IMR-90 (cell line): ENCODE measurements at regions not wholly inside any gene's neighbourhood (a gene's known extent, or its start where the extent isn't known, plus 50 kb on each side); places are given as distances from the start of the nearest gene placed in this dataset.

Experiments used
- ATAC-seq: fragments of 200-7000 bp; cut with Tn5 transposase; 2 replicates; pipeline ENCODE4 v1.9.1; 2020; ENCODE audit warnings: low read depth, mild to moderate bottlenecking, moderate library complexity
- BruUV-seq: library from RNA; stranded (reverse); fragments of 400-500 nt; replicated peaks from 2 replicates; lab custom pipeline; 2021; lab: Mats Ljungman, UMichigan
- CTCF ChIA-PET: fragments of 300-600 bp; formaldehyde crosslinking; extraction: SDS; loops from one replicate; lab custom pipeline; 2021; ENCODE audit warnings: antibody characterized with exemption; lab: Yijun Ruan, JAX
- POLR2A ChIA-PET: fragments of 300-600 bp; sonication (Branson Sonifier 250); formaldehyde crosslinking; loops from one replicate; lab custom pipeline; 2022; ENCODE audit warnings: antibody characterized with exemption; ENCODE audit not compliant: unreplicated experiment; lab: Charles Lee
- DNase-seq: peaks from one replicate; pipeline ENCODE4 v3.0.0; 2013
- H2AFZ ChIP-seq: replicated peaks from 2 replicates; pipeline ENCODE3; 2013; ENCODE audit warnings: low read length, mild to moderate bottlenecking; ENCODE audit not compliant: poor library complexity
- H2AK5ac ChIP-seq: 2 replicates; pipeline ENCODE4 v1.6.1; 2013; ENCODE audit warnings: low read depth, low read length, inconsistent platforms
- H2AK9ac ChIP-seq: replicated peaks from 2 replicates; pipeline ENCODE3; 2013; ENCODE audit warnings: mild to moderate bottlenecking, low read depth, low read length, moderate library complexity; ENCODE audit not compliant: poor library complexity
- H2BK120ac ChIP-seq: 2 replicates; pipeline ENCODE4 v1.6.1; 2013; ENCODE audit warnings: low read depth, low read length, inconsistent platforms
- H2BK15ac ChIP-seq: 3 replicates; pipeline ENCODE4 v1.6.1; 2013; ENCODE audit warnings: low read depth, low read length, inconsistent platforms
- H2BK20ac ChIP-seq: 2 replicates; pipeline ENCODE4 v1.6.1; 2013; ENCODE audit warnings: low read depth, mild to moderate bottlenecking, inconsistent platforms, low read length, moderate library complexity
- H2BK5ac ChIP-seq: 2 replicates; pipeline ENCODE4 v1.6.1; 2013; ENCODE audit warnings: mild to moderate bottlenecking, low read depth, low read length, inconsistent platforms; ENCODE audit not compliant: poor library complexity, severe bottlenecking
- H3K14ac ChIP-seq: replicated peaks from 2 replicates; pipeline ENCODE4 v1.6.1; 2013; ENCODE audit warnings: low read depth, low read length, inconsistent platforms
- H3K18ac ChIP-seq: 2 replicates; pipeline ENCODE4 v1.6.1; 2013; ENCODE audit warnings: low read depth, low read length, control low read depth
- H3K23ac ChIP-seq: 2 replicates; pipeline ENCODE4 v1.6.1; 2013; ENCODE audit warnings: low read depth, low read length, inconsistent platforms
- H3K27ac ChIP-seq: 2 replicates; pipeline ENCODE4 v1.5.1; 2013; ENCODE audit warnings: mild to moderate bottlenecking, control low read depth, low read length; ENCODE audit not compliant: insufficient read depth
- H3K27me3 ChIP-seq: 2 replicates; pipeline ENCODE4 v1.6.1; 2013; ENCODE audit warnings: low read length; ENCODE audit not compliant: control insufficient read depth, insufficient read depth
- H3K36me3 ChIP-seq: 2 replicates; pipeline ENCODE4 v1.6.1; 2013; ENCODE audit warnings: low read length, mixed read lengths; ENCODE audit not compliant: control insufficient read depth, insufficient read depth
- H3K4ac ChIP-seq: 2 replicates; pipeline ENCODE4 v1.6.1; 2013; ENCODE audit warnings: low read depth, low read length, inconsistent platforms
- H3K4me1 ChIP-seq: 2 replicates; pipeline ENCODE4 v1.6.1; 2013; ENCODE audit warnings: low read length, mixed read lengths; ENCODE audit not compliant: control insufficient read depth, insufficient read depth
- H3K4me2 ChIP-seq: 2 replicates; pipeline ENCODE4 v1.6.1; 2013; ENCODE audit warnings: low read depth, mild to moderate bottlenecking, control low read depth, low read length, moderate library complexity
- H3K4me3 ChIP-seq: 2 replicates; pipeline ENCODE4 v1.5.1; 2013; ENCODE audit warnings: low read depth, mild to moderate bottlenecking, control low read depth, low read length, moderate library complexity; ENCODE audit not compliant: insufficient read depth
- H3K56ac ChIP-seq: 2 replicates; pipeline ENCODE4 v1.6.1; 2013; ENCODE audit warnings: low read length, inconsistent platforms; ENCODE audit not compliant: insufficient read depth; ENCODE audit errors: extremely low read depth
- H3K79me1 ChIP-seq, 2 experiments: 2 replicates each; pipeline ENCODE4 v1.6.1; 2013; ENCODE audit warnings: low read length in 2 of 2, inconsistent platforms in 1 of 2, low read depth in 1 of 2
- H3K9ac ChIP-seq: 2 replicates; pipeline ENCODE4 v1.6.1; 2013; ENCODE audit warnings: low read depth, low read length, control low read depth
- H3K9me1 ChIP-seq: 2 replicates; pipeline ENCODE4 v1.6.1; 2013; ENCODE audit warnings: low read length, inconsistent platforms; ENCODE audit not compliant: insufficient read depth
- H3K9me3 ChIP-seq: 2 replicates; pipeline ENCODE4 v1.6.1; 2013; ENCODE audit warnings: low read length; ENCODE audit not compliant: control insufficient read depth, insufficient read depth
- H4K20me1 ChIP-seq: 2 replicates; pipeline ENCODE4 v1.6.1; 2013; ENCODE audit warnings: low read length, inconsistent platforms; ENCODE audit not compliant: insufficient read depth
- H4K5ac ChIP-seq: 2 replicates; pipeline ENCODE4 v1.6.1; 2013; ENCODE audit warnings: mild to moderate bottlenecking, low read depth, low read length, control low read depth
- H4K8ac ChIP-seq, 2 experiments: 2 replicates each; pipeline ENCODE4 v1.6.1; 2013; ENCODE audit warnings: low read depth in 2 of 2, low read length in 2 of 2, control low read depth in 1 of 2, inconsistent platforms in 1 of 2
- H4K91ac ChIP-seq: 2 replicates; pipeline ENCODE4 v1.6.1; 2013; ENCODE audit warnings: low read depth, low read length, inconsistent platforms; ENCODE audit not compliant: insufficient read depth
- BHLHE40 ChIP-seq: fragments of 150-350 bp; IDR thresholded peaks from 2 replicates; pipeline ENCODE4 v1.6.1; 2016; ENCODE audit warnings: mild to moderate bottlenecking, low read depth, low read length
- CEBPB ChIP-seq: IDR thresholded peaks from 2 replicates; pipeline ENCODE4 v1.6.1; 2012; ENCODE audit warnings: low read depth, low read length, improper control_type of control experiment
- CHD1 ChIP-seq: IDR thresholded peaks from 2 replicates; pipeline ENCODE4 v1.6.1; 2012; ENCODE audit warnings: low read depth, low read length, improper control_type of control experiment
- CTCF ChIP-seq: conservative IDR thresholded peaks from 2 replicates; pipeline ENCODE4 v1.5.1; 2012; ENCODE audit warnings: mild to moderate bottlenecking, low read depth, low read length, improper control_type of control experiment
- ELK1 ChIP-seq: fragments of 150-350 bp; IDR thresholded peaks from 2 replicates; pipeline ENCODE4 v1.6.1; 2016; ENCODE audit warnings: low read depth, mild to moderate bottlenecking, low read length, moderate library complexity, borderline replicate concordance
- FOS ChIP-seq: fragments of 150-350 bp; IDR thresholded peaks from 2 replicates; pipeline ENCODE4 v1.6.1; 2016; ENCODE audit warnings: low read depth, low read length
- MAFK ChIP-seq: IDR thresholded peaks from 2 replicates; pipeline ENCODE4 v1.6.1; 2012; ENCODE audit warnings: low read depth, low read length, improper control_type of control experiment
- MAZ ChIP-seq: IDR thresholded peaks from 2 replicates; pipeline ENCODE4 v1.6.1; 2012; ENCODE audit warnings: low read depth, mild to moderate bottlenecking, low read length, improper control_type of control experiment, moderate library complexity, borderline replicate concordance
- MXI1 ChIP-seq: IDR thresholded peaks from 2 replicates; pipeline ENCODE4 v1.6.1; 2012; ENCODE audit warnings: low read depth, mild to moderate bottlenecking, low read length, moderate library complexity, borderline replicate concordance
- NFE2L2 ChIP-seq: fragments of 150-350 bp; IDR thresholded peaks from 2 replicates; pipeline ENCODE4 v1.6.1; 2016; ENCODE audit warnings: low read depth, mild to moderate bottlenecking, low read length
- POLR2A ChIP-seq: IDR thresholded peaks from 2 replicates; pipeline ENCODE4 v1.6.1; 2012; ENCODE audit warnings: mild to moderate bottlenecking, low read depth, low read length
- RAD21 ChIP-seq: IDR thresholded peaks from 2 replicates; pipeline ENCODE4 v1.6.1; 2012; ENCODE audit warnings: low read length, improper control_type of control experiment
- RCOR1 ChIP-seq: IDR thresholded peaks from 2 replicates; pipeline ENCODE4 v1.6.1; 2012; ENCODE audit warnings: mild to moderate bottlenecking, low read length, improper control_type of control experiment; ENCODE audit not compliant: insufficient replicate concordance
- RFX5 ChIP-seq: IDR thresholded peaks from 2 replicates; pipeline ENCODE4 v1.8.0; 2012; ENCODE audit warnings: low read depth, mild to moderate bottlenecking, low read length, moderate library complexity
- SMC3 ChIP-seq: fragments of 150-350 bp; IDR thresholded peaks from 2 replicates; pipeline ENCODE4 v1.6.1; 2016; ENCODE audit warnings: low read depth, mild to moderate bottlenecking, antibody characterized with exemption, low read length, moderate library complexity
- USF2 ChIP-seq: fragments of 150-350 bp; IDR thresholded peaks from 2 replicates; pipeline ENCODE4 v1.6.1; 2017; ENCODE audit warnings: mild to moderate bottlenecking, antibody characterized with exemption, low read length, low read depth
- WGBS, 2 experiments: methylation state at CpG; one replicate each; pipeline versions ENCODE4 v1.1.5 to v1.1.7; 2013; ENCODE audit warnings: missing lambda C conversion rate in 2 of 2; ENCODE audit not compliant: insufficient read length in 1 of 2; ENCODE audit errors: extremely low coverage in 2 of 2; 5-methylcytosine and 5-hydroxymethylcytosine counted together
- dilution Hi-C: fragments of 300-500 bp; cut with HindIII; formaldehyde crosslinking; loops from one replicate; pipeline ENCODE4 v1.14.3; 2018; ENCODE audit warnings: low sequenced_read_pairs; ENCODE audit not compliant: unreplicated experiment
- in situ Hi-C: fragments of 300-500 bp; cut with MboI; formaldehyde crosslinking; loops from 3 replicates; pipeline ENCODE4 v1.14.3; 2019; ENCODE audit warnings: low sequenced_read_pairs, inconsistent platforms, mixed read lengths
- intact Hi-C: fragments of 100-400 bp; cut with micrococcal nuclease; formaldehyde crosslinking; loops from 2 replicates; pipeline ENCODE4 v1.10.0; 2022

GRCh38 chr9:80934095-80934494, 755.3 kb downstream of the TLE1 start:
- H4K20me1 ChIP-seq: no peaks in the 10 kb centered on the region
- no peak overlapping the region for H3K27ac ChIP-seq
- H3K56ac ChIP-seq: no peak overlapping the region
- H3K4ac ChIP-seq: no peak overlapping the region
- H3K18ac ChIP-seq: no peak overlapping the region
- H3K9me3 ChIP-seq: no peaks in the 10 kb centered on the region
- H2BK5ac ChIP-seq: no peak overlapping the region
- WGBS, 2 experiments: 100% methylated on average over 3 of the region's 3 CpGs; no CpG with 5 or more reads in 1 of the 2 experiments
- no peak overlapping the region for H2BK120ac ChIP-seq
- no peaks in the 10 kb centered on the region for H3K4me1 ChIP-seq
- POLR2A ChIA-PET: no interaction called here
- no peak overlapping the region for H4K5ac ChIP-seq
- no TSS peak for BruUV-seq
- no peak overlapping the region for H2BK15ac ChIP-seq
- DNase-seq (no peak), ATAC-seq (no peak)
- H2AK5ac ChIP-seq: no peak overlapping the region
- no peak overlapping the region for H2AFZ ChIP-seq
- H2AK9ac ChIP-seq: no peak overlapping the region
- in situ Hi-C loops: no loop called here
- dilution Hi-C loops: no loop called here
- no peaks in the 10 kb centered on the region for H3K79me1 ChIP-seq
- H3K14ac ChIP-seq: no peak overlapping the region
- H3K9me1 ChIP-seq: no peaks in the 10 kb centered on the region
- H3K4me3 ChIP-seq: no peak overlapping the region
- H4K91ac ChIP-seq: no peak overlapping the region
- CTCF ChIA-PET: no interaction called here
- TF ChIP-seq USF2 (no peak), CEBPB (no peak), SMC3 (no peak), CTCF (no peak), MXI1 (no peak), NFE2L2 (no peak), MAFK (no peak), RCOR1 (no peak), FOS (no peak), MAZ (no peak), ELK1 (no peak), BHLHE40 (no peak), RFX5 (no peak), RAD21 (no peak), POLR2A (no peak), CHD1 (no peak)
- intact Hi-C loops: no loop called here
- H3K4me2 ChIP-seq: no peak overlapping the region
- no peak overlapping the region for H4K8ac ChIP-seq
- H3K9ac ChIP-seq: no peak overlapping the region
- no peaks in the 10 kb centered on the region for H3K27me3 ChIP-seq
- no peak overlapping the region for H2BK20ac ChIP-seq
- H3K36me3 ChIP-seq: no peaks in the 10 kb centered on the region
- H3K23ac ChIP-seq: no peak overlapping the region
